Mesodermal cell (in vitro differentiated cells): ENCODE measurements at regions not wholly inside any gene's neighbourhood (a gene's known extent, or its start where the extent isn't known, plus 50 kb on each side); places are given as distances from the start of the nearest gene placed in this dataset.

ENCODE experiments used
- H3K27ac ChIP-seq: 2 replicates; pipeline ENCODE4 v1.7.0; 2013; ENCODE audit warnings: mild to moderate bottlenecking, low read depth, low read length, moderate library complexity; ENCODE audit not compliant: severe bottlenecking
- H3K36me3 ChIP-seq: 2 replicates; pipeline ENCODE4 v1.7.1; 2013; ENCODE audit warnings: mild to moderate bottlenecking, low read length, moderate library complexity; ENCODE audit not compliant: control insufficient read depth, insufficient read depth
- H3K4me1 ChIP-seq: one replicate; pipeline ENCODE4 v1.7.1; 2013; ENCODE audit warnings: mild to moderate bottlenecking, low read length; ENCODE audit not compliant: insufficient read depth, control insufficient read depth, poor library complexity, severe bottlenecking
- H3K4me3 ChIP-seq: 2 replicates; pipeline ENCODE4 v1.7.0; 2013; ENCODE audit warnings: low read length, control low read depth, mild to moderate bottlenecking; ENCODE audit not compliant: insufficient read depth, poor library complexity, severe bottlenecking; ENCODE audit errors: extremely low read depth
- H3K9me3 ChIP-seq: 2 replicates; pipeline ENCODE4 v1.7.1; 2013; ENCODE audit warnings: mild to moderate bottlenecking, low read length, moderate library complexity; ENCODE audit not compliant: control insufficient read depth
- WGBS, 2 experiments: methylation state at CpG; one replicate each; pipeline ENCODE4 v1.1.5; 2013; ENCODE audit warnings: missing lambda C conversion rate in 2 of 2; ENCODE audit not compliant: insufficient coverage in 2 of 2; 5-methylcytosine and 5-hydroxymethylcytosine counted together

GRCh38 chr14:21985081-21985480 lies 311.5 kb upstream of the OR4E1 start:
- WGBS, 2 experiments: 67 to 83% methylated on average over 1 to 2 of the region's 2 CpGs
- Histone ChIP-seq H3K4me3 (no peak overlapping the region), H3K9me3 (no peaks in the 10 kb centered on the region), H3K4me1 (no peaks in the 10 kb centered on the region), H3K36me3 (no peaks in the 10 kb centered on the region), H3K27ac (no peak overlapping the region)

GRCh38 chr14:21978999-21979314 lies 305.3 kb upstream of the OR4E1 start:
- Histone ChIP-seq H3K9me3 (no peaks in the 10 kb centered on the region), H3K36me3 (no peaks in the 10 kb centered on the region)
- 85% methylated on average over 4 to 5 of the region's 5 CpGs for WGBS, 2 experiments

GRCh38 chr14:21978184-21978998 lies 304.8 kb upstream of the OR4E1 start:
- 72 to 86% methylated on average over 2 to 5 of the region's 11 CpGs for WGBS, 2 experiments
- Histone ChIP-seq H3K4me3 (no peak overlapping the region), H3K36me3 (no peaks in the 10 kb centered on the region)

More at GRCh38 chr14:21978999-21979314, 305.3 kb upstream of the OR4E1 start:
- Histone ChIP-seq H3K4me1 (no peaks in the 10 kb centered on the region), H3K27ac (no peak overlapping the region), H3K4me3 (no peak overlapping the region)

GRCh38 chr14:21974741-21975140 lies 301.1 kb upstream of the OR4E1 start:
- Histone ChIP-seq H3K4me3 (no peak overlapping the region), H3K27ac (no peak overlapping the region), H3K9me3 (no peaks in the 10 kb centered on the region), H3K36me3 (no peaks in the 10 kb centered on the region), H3K4me1 (no peaks in the 10 kb centered on the region)
- 90 to 92% methylated on average over 2 of the region's 2 CpGs for WGBS, 2 experiments

More at GRCh38 chr14:21978184-21978998, 304.8 kb upstream of the OR4E1 start:
- no peak overlapping the region for H3K27ac ChIP-seq
- H3K9me3 ChIP-seq: no peaks in the 10 kb centered on the region
- H3K4me1 ChIP-seq: no peaks in the 10 kb centered on the region

- WGBS, 2 experiments: no CpG with 5 or more reads among the region's 1 CpG
- Histone ChIP-seq H3K36me3 (no peaks in the 10 kb centered on the region), H3K27ac (no peak overlapping the region), H3K4me1 (no peaks in the 10 kb centered on the region), H3K9me3 (no peaks in the 10 kb centered on the region), H3K4me3 (no peak overlapping the region)
Observed at GRCh38 chr14:21965042-21965441, 291.4 kb upstream of the OR4E1 start.

- no peaks in the 10 kb centered on the region for H3K9me3 ChIP-seq
- WGBS, 2 experiments: no CpG with 5 or more reads among the region's 1 CpG
- H3K4me1 ChIP-seq: no peaks in the 10 kb centered on the region
- no peak overlapping the region for H3K27ac ChIP-seq
- H3K4me3 ChIP-seq: no peak overlapping the region
- no peaks in the 10 kb centered on the region for H3K36me3 ChIP-seq
Observed at GRCh38 chr14:21964180-21964579, 290.6 kb upstream of the OR4E1 start.

GRCh38 chr14:21960636-21961035 lies 287.0 kb upstream of the OR4E1 start:
- no peak overlapping the region for H3K4me3 ChIP-seq
- H3K27ac ChIP-seq: no peak overlapping the region
- WGBS, 2 experiments: no CpG with 5 or more reads among the region's 1 CpG
- H3K36me3 ChIP-seq: no peaks in the 10 kb centered on the region
- no peaks in the 10 kb centered on the region for H3K4me1 ChIP-seq
- H3K9me3 ChIP-seq: no peaks in the 10 kb centered on the region

GRCh38 chr14:21941885-21942284 lies 268.3 kb upstream of the OR4E1 start:
- Histone ChIP-seq H3K4me3 (no peak overlapping the region), H3K9me3 (no peaks in the 10 kb centered on the region), H3K36me3 (no peaks in the 10 kb centered on the region), H3K27ac (no peak overlapping the region), H3K4me1 (peaks cover 4% of the 10 kb centered on the region)
- 69 to 84% methylated on average over 1 to 3 of the region's 3 CpGs for WGBS, 2 experiments

GRCh38 chr14:21940887-21941856 lies 267.6 kb upstream of the OR4E1 start:
- no peaks in the 10 kb centered on the region for H3K9me3 ChIP-seq
- H3K27ac ChIP-seq: no peak overlapping the region
- H3K4me3 ChIP-seq: no peak overlapping the region
- no peaks in the 10 kb centered on the region for H3K36me3 ChIP-seq
- WGBS, 2 experiments: 74 to 84% methylated on average over 5 to 6 of the region's 7 CpGs
- peaks cover 4% of the 10 kb centered on the region for H3K4me1 ChIP-seq

GRCh38 chr14:21939836-21940235 lies 266.2 kb upstream of the OR4E1 start:
- WGBS, 2 experiments: no CpG with 5 or more reads among the region's 1 CpG
- Histone ChIP-seq H3K27ac (no peak overlapping the region), H3K9me3 (no peaks in the 10 kb centered on the region), H3K36me3 (no peaks in the 10 kb centered on the region), H3K4me3 (no peak overlapping the region), H3K4me1 (peaks cover 4% of the 10 kb centered on the region)
